ENCODE measurements at regions not wholly inside any gene's neighbourhood (a gene's known extent, or its start where the extent isn't known, plus 50 kb on each side); places are given as distances from the start of the nearest gene placed in this dataset.
"Not testable (repeated sequence)": the region's sequence is repeated elsewhere in the genome, so short reads cannot be mapped to it uniquely, and the experiment has no call there.

DNA sequence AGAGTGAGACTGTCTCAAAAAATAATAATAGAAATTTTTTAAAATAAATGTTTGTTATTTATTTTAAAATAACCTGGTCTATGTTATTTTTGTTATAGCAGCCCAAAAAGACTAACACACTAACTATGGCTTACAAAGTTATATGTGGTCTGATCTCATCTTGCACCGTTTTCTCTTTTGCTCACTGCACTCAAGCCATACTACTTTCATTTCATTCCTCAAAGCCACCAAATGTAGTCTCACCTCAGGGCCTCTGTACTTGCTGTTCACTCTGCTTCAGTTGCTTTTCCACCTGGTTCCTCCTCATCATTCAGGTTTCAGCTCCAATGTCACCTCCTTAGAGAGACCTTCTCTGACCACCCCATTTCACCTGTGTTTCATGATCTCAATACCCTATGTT lies 55.2 kb upstream of the MDM1 start:
- DNase-seq (ENCODE audit: low read depth), result no peak
- H3K4me3 ChIP-seq (ENCODE audit: low read depth, low read length), result no peak overlapping the region
- TF ChIP-seq, protein P1, sequence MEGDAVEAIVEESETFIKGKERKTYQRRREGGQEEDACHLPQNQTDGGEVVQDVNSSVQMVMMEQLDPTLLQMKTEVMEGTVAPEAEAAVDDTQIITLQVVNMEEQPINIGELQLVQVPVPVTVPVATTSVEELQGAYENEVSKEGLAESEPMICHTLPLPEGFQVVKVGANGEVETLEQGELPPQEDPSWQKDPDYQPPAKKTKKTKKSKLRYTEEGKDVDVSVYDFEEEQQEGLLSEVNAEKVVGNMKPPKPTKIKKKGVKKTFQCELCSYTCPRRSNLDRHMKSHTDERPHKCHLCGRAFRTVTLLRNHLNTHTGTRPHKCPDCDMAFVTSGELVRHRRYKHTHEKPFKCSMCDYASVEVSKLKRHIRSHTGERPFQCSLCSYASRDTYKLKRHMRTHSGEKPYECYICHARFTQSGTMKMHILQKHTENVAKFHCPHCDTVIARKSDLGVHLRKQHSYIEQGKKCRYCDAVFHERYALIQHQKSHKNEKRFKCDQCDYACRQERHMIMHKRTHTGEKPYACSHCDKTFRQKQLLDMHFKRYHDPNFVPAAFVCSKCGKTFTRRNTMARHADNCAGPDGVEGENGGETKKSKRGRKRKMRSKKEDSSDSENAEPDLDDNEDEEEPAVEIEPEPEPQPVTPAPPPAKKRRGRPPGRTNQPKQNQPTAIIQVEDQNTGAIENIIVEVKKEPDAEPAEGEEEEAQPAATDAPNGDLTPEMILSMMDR (IDR thresholded peaks at IDR 0.05; ENCODE audit: control insufficient read depth, extremely low read depth, insufficient read depth), result no peak

DNA sequence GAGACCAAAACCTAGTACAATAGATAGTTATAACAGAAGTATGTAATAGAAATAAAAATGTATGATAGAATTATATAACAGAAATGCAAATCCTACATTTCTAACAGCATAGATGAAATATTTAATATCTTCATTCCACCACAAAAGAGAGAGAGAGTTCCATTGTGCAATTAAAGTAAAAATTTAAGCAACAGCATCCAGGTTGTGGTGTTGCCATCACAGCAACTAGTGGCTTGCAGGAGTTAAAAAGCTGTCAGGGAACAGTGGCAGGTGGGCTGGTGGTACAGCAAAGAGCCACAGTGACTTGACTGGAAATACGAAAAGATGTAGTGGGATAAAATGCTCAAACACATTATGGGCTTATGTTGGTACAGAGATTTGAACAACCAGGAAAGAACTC lies 57.1 kb upstream of the MDM1 start:
- H3K4me3 ChIP-seq (ENCODE audit: low read depth, low read length), result no peak overlapping the region
- no peak for DNase-seq (ENCODE audit: low read depth)
- TF ChIP-seq, protein P1 (IDR thresholded peaks at IDR 0.05; ENCODE audit: control insufficient read depth, extremely low read depth, insufficient read depth), result no peak

DNA sequence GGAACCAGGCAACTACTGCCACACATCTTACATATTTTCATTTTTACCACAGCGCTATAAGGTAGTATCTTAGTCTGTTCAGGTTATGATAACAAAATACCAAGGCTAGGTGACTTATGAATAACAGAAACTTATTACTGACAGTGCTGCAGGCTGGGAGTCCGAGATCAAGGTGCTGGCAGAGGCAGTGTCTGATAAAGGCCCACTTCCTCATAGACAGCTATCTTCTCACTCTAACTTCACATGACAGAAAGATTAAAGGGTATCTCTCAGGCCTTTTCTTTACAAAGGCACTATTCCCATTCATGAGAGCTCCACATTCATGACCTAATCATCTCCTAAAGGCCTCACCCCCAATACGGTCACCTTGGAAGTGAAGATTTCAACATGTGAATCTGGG lies 59.8 kb upstream of the MDM1 start:
- DNase-seq (ENCODE audit: low read depth), result no peak
- TF ChIP-seq, protein P1 (IDR thresholded peaks at IDR 0.05; ENCODE audit: control insufficient read depth, extremely low read depth, insufficient read depth), result no peak
- no peak overlapping the region for H3K4me3 ChIP-seq (ENCODE audit: low read depth, low read length)

DNA sequence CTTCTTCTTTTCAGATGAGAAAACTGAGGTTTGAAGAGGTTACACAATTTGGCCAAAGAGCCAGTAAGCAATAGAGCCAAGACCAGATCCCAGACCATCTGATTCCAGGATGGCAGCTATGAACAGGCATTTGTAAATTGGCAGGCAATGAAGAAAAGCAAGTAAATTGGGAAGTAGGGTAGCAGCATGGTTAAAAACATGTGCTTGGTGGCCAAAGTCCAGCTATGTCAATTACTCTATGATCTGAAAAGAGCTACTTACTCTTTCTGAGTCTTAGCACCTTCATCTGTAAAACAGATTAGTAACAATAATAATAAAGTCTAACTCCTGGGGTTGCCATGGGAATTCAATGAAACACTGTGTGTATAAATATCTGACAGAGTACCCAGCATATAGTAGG lies 60.2 kb upstream of the MDM1 start:
- TF ChIP-seq, protein P1 (IDR thresholded peaks at IDR 0.05; ENCODE audit: control insufficient read depth, extremely low read depth, insufficient read depth), result no peak
- DNase-seq (ENCODE audit: low read depth), result no peak
- no peak overlapping the region for H3K4me3 ChIP-seq (ENCODE audit: low read depth, low read length)

DNA sequence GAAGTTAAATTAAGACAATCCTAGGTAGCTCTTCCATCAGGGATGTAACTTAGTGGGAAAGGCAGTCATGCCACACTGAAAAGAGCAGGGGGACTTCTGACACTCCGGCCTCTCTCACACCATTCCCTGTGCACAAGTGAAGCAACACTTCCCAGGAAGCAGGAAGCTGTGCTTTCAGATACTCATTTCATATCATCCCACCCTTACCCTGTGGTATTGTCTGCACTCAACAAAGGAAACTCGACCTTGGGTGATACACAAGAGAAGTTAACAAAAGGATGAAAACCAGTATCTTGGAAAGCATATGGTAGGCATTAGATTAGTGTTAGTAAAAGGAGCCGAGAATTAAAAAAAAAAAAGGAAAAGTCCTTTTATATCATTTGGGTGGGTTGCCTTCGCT lies 61.3 kb upstream of the MDM1 start:
- DNase-seq (ENCODE audit: low read depth), result no peak

DNA sequence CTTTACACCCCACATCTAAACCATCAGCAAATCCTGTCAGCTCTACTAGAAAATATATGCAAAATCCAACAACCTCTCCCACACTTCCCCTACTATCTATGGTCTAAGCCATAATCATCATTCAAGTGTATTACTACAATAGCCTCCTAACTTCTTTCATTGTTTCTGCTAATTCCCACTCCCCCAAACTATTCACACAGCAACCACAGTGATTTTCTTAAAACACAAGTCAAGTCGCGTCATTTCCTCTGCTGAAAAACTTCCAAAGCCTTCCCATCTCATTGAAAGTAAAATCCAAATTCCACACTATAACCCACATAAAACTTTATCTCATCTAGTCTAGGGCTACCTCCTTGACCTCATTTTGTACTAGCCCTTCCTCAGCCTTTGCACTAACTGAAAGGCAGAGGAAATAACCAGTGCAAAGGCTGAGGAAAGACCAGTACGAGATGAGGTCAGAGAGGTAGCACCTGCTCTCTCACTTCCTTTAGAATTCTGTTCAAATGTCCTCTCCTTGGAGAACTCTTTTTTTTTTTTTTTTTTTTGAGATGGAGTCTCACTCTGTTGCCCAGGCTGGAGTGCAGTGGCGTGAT lies 65.5 kb upstream of the MDM1 start:
- DNase-seq (ENCODE audit: low read depth), result no peak
- no peak overlapping the region for H3K4me3 ChIP-seq (ENCODE audit: low read depth, low read length)
- TF ChIP-seq, protein P1 (IDR thresholded peaks at IDR 0.05; ENCODE audit: control insufficient read depth, extremely low read depth, insufficient read depth), result no peak

More for the DNA sequence above, 61.3 kb upstream of the MDM1 start:
- H3K4me3 ChIP-seq (ENCODE audit: low read depth, low read length), result no peak overlapping the region
- TF ChIP-seq, protein P1 (IDR thresholded peaks at IDR 0.05; ENCODE audit: control insufficient read depth, extremely low read depth, insufficient read depth), result no peak

DNA sequence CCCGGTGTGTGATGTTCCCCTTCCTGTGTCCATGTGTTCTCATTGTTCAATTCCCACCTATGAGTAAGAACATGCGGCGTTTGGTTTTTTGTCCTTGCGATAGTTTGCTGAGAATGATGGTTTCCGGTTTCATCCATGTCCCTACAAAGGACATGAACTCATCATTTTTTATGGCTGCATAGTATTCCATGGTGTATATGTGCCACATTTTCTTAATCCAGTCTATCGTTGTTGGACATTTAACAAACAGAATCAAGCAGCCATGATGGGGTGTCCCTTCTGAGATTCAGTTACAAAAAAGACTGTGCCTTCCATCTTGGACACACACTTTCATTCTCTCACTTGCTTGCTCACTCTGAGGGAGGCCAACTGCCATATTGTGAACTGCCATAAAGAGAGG lies 66.5 kb upstream of the MDM1 start:
- DNase-seq (ENCODE audit: low read depth); H3K4me3 ChIP-seq (ENCODE audit: low read depth, low read length): not testable (repeated sequence)

All from LNCaP clone FGC (cell line).